ENCODE measurements at regions not wholly inside any gene's neighbourhood (a gene's known extent, or its start where the extent isn't known, plus 50 kb on each side); places are given as distances from the start of the nearest gene placed in this dataset.
A peak's percentile ranks its signal among the peaks of the same experiment; 100 is the strongest.
"Not testable (repeated sequence)": the region's sequence is repeated elsewhere in the genome, so short reads cannot be mapped to it uniquely, and the experiment has no call there.

- DNase-seq (ENCODE audit: low read depth): no peak
Observed at GRCh38 chr7:35971133-35971891, 170.5 kb downstream of the SEPTIN7 start.

DNA sequence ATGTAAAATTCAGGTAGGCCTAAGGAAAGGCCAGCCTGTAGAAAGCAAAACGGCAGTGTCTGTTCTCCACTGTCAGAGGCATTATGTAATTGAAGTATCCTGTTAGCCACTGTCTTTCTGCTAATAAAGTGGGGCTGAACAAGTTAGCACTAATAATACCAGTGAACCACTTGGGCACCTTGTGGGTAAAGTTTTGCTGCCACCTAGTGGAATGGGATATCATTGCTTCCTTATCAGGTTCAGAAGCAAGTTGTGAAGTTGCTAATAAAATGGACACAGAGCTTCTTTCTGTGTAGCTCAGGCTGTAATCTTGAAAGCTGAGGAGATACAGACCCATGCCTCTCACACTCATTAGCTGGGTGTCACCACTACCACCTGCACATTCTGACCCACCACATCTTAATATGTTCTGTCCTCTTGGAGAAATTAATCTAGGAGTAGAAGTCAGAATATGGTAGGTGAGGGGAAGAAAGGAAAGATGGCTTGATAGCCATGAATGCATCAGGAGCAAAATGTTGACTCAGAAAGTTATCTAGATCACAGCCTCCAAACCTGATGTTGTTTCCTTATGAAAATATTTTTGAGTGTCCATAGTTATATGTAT, 175.1 kb downstream of the SEPTIN7 start:
- no peak for DNase-seq (ENCODE audit: low read depth)

DNA sequence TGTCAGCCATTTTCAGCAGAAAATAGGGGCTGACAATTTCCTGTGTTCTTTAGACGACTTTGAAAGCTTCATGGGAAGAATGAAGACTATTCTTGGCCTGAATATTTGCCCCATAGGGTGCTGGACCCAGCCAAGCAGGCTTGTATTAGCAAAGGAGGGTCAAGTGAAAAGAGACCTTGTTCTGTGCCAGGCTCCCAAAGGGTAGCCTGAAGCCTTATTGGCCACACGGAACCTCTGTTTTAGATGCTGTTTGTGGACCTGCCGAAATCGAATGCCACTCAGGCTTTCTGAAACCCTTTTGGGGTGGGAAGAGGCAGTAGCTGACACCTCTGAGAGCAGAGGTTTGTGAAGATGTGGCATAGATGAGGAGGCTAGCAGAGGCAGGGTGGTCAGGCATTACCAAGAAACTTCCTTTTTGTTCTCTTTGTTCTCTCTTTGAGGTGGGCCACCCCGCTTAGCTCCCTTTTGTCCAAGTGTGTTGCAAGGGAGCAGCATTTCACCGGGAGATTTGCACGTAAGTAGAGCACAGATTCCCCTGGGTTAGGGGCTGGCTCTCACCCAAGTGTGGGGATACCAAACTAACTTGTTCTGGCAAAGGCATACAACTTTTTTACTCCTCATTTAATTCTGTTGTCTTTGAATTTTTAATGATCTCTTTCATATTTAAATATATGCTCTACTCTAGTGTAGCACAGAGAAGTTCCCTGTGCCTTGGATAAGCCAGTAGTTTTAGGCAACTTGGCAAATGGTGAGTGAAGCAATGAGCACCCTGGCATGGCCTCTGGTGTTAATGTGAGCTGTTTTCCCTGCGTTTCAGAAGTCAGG, 174.0 kb upstream of the EEPD1 start:
- DNase-seq (ENCODE audit: low read depth): not testable (repeated sequence)

DNA sequence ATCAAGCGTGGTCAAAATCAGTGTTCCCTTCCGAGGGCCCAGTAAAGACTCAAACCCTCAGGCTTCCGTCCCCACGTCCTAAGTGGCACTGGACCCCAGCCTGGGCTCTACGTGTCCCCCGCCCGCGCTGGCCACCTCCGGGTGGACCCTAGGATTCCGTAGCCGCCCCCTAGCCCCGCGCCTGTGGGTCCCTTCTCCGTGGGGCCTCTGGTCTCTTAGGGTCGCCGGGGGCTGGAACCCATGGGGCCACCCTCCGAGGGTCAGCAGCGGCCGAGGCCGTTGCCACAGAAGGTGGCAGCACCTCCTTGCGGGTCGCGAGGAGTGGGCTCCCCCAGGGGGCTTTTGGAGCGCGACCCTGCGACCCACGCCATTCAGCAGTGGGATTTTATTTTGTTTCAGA, 170.5 kb upstream of the EEPD1 start:
- DNase-seq (ENCODE audit: low read depth): no peak

DNA sequence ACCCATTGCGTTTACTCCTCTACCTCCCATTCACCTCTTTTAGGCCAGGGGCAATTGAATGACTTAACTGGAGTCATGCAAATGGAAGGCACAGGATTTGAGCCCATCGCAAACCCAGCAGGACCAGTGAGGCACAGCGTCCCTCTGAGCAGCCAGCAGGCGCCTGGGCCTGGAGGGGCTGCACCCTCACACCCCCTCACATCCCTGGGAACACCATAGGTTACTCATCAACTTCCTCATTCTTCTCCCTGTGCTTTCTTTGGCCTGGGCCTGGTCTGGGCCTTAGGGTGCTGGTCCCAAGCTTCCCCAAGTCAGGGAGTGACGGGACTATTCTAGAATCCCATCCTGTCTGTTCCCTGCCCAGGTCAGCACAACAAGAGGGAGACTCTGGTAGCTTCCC, 169.4 kb upstream of the EEPD1 start:
- no peak for DNase-seq (ENCODE audit: low read depth)

DNA sequence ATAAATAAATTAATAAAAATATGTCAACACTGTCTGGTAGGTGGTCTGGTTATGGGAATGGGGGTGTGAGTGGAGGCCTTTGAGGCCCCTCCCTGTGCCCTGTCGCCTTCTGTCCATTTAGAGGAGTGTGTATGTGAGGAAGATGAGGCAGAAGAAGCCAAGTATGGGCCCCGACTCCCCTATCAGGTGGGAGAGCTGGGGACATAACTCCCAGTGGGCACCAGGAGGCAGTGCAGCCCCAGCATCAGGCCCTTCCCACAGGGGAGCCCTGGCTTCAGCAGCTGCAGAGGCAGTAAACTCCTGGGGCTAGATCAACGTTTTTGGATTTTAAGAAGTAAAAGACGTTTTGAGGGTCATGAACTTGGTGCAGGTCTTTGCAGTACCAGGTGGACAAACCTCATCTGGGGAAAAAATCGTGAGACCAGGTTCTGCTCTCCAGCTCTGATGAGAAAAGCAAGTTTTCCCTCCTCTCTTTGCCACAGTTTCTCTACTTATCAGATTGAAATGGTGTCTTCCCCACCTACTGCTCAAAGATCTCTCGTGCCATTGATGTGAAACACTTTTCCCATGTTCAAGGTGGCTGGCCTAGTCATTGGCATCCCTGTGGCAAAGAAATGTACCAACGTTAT, 167.8 kb upstream of the EEPD1 start:
- DNase-seq (ENCODE audit: low read depth): peak; percentile 44

GRCh38 chr7:35987016-35987415, 166.0 kb upstream of the EEPD1 start:
- DNase-seq (ENCODE audit: low read depth): no peak

DNA sequence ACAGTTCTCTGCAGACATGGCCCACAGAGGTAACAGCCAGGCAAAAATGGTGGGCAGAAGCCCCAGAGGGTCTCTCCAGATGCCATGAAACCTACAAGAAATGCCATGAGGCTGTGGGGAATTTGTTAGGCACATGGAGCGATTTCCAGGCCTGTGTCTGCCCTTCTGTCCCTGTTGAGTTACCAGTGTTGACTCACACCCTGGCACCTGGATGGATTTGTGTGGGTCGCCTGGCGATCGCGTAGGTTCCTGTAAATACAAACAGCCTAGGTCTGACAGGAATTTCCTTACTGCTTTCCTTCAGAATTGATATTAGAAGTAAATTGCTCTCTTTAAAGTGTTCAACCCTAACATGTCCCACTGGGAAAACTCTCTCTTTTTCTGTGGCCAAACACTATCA, 164.9 kb upstream of the EEPD1 start:
- DNase-seq (ENCODE audit: low read depth): no peak

GRCh38 chr7:35988818-35989217, 164.2 kb upstream of the EEPD1 start:
- DNase-seq (ENCODE audit: low read depth): no peak

- DNase-seq (ENCODE audit: low read depth): no peak
Observed at GRCh38 chr7:35991511-35992232, 161.4 kb upstream of the EEPD1 start.

DNA sequence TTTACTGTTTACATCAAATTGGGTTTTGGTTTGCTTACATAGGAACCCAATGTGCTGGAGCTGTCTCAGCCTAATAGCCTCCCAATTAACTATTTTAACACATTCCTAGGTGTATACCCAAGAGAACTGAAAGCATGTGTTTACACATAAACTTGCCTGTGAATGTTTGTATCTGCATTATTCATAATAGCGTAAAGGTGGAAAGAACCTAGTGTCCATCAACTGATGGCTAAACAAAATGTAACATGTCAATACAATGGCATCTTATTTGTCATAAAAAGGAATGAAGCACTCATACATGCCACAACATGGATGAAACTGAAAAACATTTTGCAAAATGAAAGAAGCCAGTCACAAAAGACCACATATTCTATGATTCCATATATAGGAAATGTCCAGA, 160.6 kb upstream of the EEPD1 start:
- DNase-seq (ENCODE audit: low read depth): no peak

DNA sequence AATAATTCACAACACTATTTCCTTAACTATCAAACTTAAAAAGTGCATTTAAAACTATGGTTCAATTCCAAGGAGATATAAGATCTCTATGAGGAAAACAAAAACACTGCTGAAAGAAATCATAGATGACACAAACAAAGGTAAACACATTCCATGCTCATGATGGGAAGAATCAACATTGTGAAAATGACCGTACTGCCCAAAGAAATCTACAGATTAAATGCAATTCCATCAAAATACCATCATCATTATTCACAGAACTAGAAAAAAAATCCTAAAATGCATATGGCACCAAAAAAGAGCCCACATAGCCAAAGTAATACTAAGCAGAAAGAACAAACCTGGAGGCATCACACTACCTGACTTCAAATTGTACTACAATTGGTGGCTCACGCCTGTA, 159.9 kb upstream of the EEPD1 start:
- DNase-seq (ENCODE audit: low read depth): no peak

- DNase-seq (ENCODE audit: low read depth): no peak
Observed at GRCh38 chr7:35993676-35994606, 159.1 kb upstream of the EEPD1 start.

DNA sequence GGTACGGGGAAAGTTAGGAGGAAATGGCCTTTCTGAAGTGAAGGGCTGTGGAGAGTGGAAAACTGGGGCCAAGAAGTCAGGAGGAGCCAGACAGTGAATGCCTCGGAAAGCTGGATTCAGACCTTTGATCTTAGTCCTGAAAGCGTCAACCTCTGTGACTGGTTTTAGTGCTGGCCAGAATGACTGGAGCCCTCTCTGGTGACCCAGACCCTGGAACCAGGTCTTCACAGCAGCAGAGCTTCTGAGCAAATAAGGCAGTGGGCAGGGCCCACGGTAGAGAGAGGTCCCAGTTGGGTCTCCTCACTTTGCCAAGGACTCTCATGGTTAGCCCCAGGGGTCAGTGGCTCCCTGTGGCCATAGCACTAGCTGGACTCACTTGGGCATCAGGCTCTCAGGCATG, 157.7 kb upstream of the EEPD1 start:
- DNase-seq (ENCODE audit: low read depth): no peak

DNA sequence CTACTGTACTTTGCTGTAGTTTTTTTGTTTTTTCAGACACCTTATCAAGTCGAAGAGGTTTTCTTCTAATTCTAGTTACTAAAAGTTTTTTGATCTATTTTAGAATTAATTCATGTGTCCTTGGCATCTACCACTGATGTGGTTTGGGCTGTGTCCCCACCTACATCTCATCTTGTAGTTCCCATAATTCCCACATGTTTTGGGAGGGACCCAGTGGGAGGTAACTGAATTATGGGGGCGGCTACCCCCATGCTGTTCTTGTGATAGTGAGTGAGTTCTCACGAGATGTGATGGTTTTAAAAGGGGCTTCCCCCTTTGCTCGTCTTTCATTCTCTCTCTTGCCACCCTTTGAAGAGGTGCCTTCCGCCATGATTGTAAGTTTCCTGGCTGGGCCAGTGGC, 154.6 kb upstream of the EEPD1 start:
- no peak for DNase-seq (ENCODE audit: low read depth)

DNA sequence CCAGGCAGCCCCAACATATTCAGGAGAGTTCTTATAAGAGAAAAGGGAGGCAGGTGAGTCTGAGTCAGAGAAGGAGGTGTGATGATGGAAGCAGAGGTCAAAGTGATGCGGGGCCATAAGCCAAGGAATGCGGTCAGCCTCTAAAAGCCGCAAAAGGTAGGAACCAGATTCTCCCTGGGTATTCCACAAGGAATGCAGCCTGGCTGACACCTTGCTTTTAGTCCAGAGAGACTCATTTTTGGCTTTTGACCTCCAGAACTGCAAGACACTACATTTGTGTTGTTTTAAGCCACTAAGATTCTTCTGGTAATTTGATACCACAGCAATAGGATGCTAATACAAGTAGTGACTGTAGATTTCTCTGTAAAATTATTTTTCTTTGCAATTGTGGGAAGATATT, 151.5 kb upstream of the EEPD1 start:
- no peak for DNase-seq (ENCODE audit: low read depth)

GRCh38 chr7:36002900-36003299, 150.2 kb upstream of the EEPD1 start:
- DNase-seq (ENCODE audit: low read depth): no peak

DNA sequence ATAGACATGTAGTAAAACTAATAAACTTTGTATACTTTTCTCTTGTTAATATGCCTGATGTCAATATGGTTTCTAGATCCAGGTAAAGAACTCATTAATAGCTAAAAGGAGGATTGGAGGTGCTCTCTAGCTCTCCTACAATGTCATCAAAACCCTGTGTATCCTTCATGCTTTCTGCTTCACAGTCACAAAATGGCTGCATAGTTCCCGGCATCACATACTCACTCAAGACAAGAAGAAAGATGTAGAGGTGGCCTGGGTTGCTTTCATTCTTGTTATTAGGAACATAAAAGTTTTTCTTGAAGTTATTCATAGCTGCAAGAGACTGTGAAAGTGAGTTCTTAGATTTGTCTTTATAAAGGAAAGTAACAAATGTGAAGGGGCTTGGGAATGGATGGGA, 149.7 kb upstream of the EEPD1 start:
- no peak for DNase-seq (ENCODE audit: low read depth)

DNA sequence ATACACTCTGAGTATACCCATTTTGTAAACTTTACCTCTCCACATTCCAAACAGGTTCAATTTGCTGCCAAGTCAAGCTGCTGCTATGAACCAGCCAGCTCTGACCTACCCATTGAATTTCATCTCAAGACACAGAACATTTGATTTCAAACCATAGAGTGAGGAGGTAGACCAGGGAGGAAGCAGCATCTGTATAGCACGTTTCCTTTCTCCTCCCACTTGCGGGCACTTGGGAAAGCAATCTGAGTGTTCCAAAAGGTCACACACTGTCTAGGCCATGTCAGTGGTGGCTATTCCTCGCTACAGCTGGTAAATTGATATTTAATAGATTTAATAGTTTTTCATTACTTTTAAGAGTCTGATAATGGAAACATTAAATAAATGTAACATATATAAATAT, 147.8 kb upstream of the EEPD1 start:
- DNase-seq (ENCODE audit: low read depth): no peak

- no peak for DNase-seq (ENCODE audit: low read depth)
Observed at GRCh38 chr7:36005876-36006275, 147.2 kb upstream of the EEPD1 start.
